ENCODE measurements at regions not wholly inside any gene's neighbourhood (a gene's known extent, or its start where the extent isn't known, plus 50 kb on each side); places are given as distances from the start of the nearest gene placed in this dataset.

DNA sequence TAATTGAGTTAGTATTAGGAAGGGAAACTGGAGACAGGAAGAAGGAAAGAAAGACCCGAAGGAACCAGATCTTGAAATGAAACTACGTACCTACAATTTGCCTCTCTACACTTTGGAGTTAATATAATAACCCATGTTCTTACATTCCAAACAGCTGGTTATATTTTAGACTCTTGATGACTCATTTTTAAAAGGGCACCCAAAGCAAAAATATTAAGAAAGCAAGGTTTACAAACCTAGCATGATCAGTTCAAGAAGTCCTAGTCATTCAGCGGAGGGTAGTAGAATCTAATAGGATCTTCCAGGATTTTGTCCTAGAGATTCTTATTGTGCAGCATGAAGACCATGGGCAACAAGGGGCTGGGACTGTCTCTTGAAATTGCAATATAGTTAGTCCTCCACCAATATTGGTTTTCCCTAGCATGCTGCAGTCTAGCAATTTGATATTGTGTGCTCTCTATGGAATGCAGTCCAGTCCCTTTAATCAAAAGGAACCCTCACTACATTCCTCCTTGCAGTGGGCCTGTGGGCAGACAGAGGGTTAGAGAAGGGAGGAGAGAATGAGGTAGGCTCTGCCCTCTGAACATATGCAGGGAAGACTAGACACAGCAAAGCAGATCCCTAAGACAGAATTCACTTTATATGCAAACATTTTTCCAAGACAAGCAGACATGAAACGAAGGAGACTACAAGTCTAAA lies 230.3 kb downstream of the INHBA start:
- no peak for DNase-seq

- no peak for DNase-seq
Measured at GRCh38 chr7:41470081-41470480, 232.8 kb downstream of the INHBA start.

DNA sequence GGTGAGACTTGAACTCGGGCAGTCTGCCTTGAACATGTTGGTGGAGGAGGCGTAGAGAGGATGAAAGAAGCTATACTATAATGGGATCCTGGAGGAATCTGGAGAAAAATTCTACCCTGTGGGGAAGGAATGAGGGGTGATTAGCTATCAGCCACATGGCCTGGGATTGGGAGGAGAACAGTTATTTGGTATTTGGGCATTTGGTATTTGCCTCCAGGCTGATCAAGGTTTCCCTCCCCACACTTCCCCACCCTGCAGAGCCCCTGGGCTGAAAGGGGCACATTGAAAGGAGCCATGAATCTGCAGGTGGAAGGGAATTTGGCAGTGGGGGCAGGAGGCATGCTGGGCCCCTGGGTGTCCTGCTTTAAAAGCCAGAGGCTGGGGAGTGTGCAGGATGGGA lies 235.3 kb downstream of the INHBA start:
- no peak for DNase-seq

DNA sequence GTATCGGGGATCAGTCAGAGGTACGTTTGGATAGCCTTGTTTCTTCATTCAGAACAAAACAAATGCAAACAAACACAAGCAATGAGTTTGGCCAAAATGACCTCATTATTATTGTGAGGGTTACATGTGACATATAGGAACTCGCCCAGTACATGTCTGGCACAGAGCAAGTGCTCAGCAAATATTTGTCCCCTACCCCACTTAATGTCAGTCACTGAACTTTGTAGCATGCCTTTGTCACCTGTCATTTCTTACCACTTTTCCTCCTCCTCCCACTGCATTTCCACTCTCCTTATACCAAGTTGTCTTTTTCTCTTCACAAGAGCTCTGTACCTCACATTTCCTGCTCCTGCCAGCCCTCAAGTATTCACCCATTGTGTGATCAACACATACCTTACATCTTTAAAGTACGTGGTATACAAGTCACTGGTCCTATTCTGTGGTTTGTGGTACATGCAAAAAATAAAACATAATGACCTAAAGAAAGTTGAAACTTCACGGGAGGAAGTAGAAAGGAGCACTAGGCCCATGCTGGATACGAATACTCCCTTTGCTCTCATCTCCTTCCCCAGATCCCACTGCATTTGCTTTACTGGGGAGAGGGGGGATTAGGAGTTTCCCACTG lies 236.0 kb downstream of the INHBA start:
- DNase-seq: no peak

DNA sequence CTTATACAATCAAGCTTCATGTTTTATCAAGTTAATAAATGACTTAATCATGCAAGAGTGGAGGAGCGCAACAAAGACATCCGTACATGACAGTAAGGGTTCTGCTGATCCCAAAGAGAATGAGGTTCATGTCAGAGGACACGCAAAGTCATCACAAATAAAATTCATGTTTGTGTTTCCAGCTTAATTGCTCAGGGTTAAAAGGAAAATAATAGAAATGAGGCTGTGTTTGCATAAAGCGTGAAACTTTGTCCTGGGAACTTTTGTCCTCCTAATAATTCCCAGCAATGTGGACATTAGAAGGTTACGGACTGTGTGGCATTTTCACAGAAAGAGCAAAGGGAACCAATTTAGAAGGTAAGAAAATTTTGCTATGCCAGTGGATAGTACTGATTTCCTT lies 237.3 kb downstream of the INHBA start:
- no peak for DNase-seq

GRCh38 chr7:41463770-41464470 lies 239.0 kb downstream of the INHBA start:
- DNase-seq: no peak

DNA sequence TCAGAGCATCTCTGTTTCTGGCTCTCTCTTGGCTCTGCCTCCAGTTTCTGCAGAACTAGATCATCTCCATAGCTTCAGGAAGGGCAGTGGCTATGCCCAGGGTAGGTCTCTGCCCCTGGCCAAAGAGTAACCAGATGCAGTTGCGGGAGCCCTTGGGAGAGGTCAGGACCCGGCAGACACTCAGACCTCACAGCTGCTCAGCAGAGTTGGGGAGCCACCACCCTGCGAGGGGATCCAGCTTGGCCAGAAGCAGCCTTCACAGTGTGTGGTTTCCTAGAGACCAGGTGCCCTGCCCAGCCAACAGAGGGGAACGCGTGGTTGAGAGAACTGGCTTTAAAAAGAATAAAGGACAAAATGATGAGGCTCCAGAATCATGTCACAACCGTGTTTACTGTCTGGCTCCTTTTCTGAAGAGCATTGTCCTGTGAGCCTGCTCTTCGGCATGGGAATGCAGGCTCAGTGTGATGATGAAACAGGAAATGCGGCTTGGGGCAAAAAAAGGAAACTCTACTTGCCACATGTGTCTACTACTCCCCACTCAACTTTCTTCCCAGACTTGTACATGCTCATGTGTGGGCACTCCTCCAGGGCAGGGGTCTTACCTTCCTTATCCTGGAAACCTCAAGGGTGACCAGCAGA lies 243.1 kb downstream of the INHBA start:
- DNase-seq: peak in 3 of 58 donors; percentile 1 to 15 (median 1)

DNA sequence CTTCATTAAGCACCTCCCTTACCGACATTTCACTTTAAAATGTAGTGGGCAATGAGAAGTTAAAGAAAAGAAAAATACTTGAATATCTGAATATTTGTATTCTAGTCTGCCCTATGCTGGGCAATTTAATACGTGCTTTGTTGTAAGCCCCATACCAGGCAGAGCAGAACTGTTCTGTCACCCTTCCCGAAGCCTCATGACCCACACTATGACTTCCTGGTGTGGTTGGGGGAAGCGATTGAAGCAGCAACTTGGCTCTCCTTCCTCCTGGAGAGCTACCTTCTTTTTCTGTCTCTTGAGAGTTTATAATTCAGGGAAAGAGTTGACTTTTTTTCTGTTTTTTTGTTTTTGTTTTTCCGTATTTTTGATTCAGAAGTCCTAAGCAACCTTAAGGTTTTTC lies 243.7 kb downstream of the INHBA start:
- DNase-seq: peak in 5 of 58 donors; percentile 3 to 22 (median 6)

- no peak for DNase-seq
Measured at GRCh38 chr7:41457832-41458437, 245.0 kb downstream of the INHBA start.

GRCh38 chr7:41451826-41452225 lies 251.1 kb downstream of the INHBA start:
- no peak for DNase-seq

DNA sequence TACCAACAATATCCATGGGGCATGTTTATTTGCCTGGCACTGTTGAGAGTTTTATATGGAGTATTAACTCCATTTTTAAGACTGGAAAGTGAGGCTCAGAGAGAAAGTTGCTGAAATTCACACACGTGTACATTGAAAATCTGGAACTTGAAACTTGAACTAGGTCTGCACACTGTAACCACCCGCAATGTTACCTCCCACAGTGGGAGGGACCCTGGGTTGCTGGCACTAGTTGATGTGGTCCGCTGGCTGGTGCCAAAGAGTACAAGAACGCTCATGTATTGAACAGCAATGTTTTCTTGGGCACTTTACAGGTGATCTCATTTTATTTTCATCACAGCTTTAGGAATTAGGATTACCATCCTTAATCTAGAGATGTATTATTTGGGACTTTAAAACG lies 253.2 kb downstream of the INHBA start:
- DNase-seq: no peak

GRCh38 chr7:41449286-41449685 lies 253.6 kb downstream of the INHBA start:
- DNase-seq: no peak

DNA sequence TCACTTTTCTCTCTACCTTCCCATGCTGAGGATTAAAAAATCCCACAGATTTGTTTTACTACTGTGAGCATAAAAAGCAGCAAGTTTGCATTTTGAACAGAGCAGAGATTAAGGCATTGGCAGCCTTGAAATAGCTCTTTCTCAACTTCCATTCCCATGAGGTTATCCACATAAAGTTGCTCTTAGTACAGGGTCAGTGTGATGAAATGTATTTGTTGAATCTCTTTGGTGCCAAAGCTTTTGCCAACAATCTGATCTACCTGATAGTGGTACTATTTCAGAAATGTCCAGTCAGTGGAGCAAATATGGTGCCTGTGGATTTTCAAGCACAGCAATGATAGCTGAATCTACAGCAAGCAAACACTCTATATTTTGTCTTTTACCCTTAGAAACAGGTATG lies 254.8 kb downstream of the INHBA start:
- DNase-seq: no peak

DNA sequence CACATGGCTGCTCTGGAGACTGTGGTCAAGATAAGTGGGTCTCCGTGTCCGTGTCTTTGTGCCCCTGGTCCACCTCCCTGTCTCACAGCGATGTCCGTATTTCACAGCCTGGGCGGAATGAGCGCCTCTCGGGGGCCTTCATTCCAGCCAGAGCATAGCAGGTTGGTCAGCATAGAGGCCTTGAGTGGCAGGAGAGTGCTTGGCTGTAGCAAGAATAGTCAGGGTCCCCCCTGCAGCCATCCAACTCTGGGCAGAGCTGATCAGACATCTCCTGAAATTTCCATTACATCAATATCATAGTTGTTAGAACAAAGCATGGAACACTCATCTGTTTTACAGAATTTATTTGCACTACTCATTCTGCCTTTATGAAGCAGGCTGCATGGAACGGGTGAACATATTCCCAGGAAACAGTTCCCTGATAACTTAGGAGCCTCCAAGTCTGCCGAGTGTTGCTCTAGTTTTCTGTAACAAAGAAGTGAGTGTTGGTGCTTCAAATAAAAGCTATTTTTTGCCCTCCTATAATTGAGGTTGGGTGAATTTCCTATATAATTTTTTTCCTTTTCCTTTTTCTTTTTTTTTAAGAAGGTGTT lies 255.3 kb downstream of the INHBA start:
- DNase-seq: no peak

DNA sequence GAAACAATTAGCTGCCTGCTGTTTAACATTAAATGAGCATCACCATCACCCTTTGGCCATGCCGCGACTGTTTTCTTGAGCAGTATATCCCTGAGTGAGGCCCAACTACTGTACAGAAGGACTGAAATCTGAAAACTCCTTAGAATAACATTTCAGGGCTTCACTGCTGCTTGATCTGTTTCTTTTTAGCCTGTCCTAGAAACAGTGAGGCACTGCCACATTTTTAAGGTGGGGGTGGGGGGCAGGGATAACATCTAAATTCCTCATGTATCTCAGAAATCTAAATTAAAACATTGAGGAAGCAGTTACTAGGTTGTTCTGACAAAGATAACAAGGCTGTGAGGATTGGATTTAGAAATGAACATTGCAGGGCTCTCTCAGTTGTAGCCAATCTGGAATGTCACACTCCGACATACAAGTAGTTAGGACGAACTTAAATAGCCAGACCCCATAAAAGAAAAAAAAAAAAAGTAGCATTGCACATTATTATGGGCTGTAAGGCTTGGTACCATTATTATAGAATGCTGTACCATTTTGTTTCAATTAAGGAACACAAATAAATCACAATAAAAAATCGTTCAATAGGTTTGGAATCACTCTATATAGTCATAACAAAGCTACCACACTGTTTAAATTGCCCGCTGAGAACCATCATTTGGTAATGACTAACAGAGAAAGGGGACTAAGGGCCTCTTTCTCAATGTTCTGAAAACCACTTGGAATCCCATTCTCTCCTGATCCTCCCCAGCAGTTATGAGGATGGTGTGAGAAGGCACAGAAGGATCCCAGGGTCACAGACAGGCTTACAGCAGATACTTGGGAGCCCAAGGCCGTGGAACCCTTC lies 256.1 kb downstream of the INHBA start:
- no peak for DNase-seq

DNA sequence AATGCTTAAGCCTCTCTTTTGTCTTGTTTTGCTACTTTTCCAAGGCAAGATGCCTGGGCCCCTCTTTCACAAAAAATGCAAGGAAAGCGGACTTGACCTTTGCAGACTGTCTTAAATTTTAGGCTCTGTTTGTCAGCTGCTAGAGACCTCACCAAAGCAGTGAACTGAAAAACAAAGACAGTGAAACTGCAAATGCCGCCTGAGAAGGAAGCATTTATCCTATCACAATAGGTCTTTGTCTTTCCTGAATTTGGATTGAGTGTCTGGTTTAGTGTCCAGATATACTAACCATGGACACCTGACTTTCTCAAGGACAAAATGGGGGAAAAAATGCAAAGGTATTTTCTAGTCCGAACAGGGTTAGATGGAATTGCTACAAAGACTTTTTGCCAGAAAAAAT lies 256.9 kb downstream of the INHBA start:
- DNase-seq: peak in 1 of 58 donors; percentile 49

GRCh38 chr7:41445432-41445831 lies 257.5 kb downstream of the INHBA start:
- DNase-seq: no peak

DNA sequence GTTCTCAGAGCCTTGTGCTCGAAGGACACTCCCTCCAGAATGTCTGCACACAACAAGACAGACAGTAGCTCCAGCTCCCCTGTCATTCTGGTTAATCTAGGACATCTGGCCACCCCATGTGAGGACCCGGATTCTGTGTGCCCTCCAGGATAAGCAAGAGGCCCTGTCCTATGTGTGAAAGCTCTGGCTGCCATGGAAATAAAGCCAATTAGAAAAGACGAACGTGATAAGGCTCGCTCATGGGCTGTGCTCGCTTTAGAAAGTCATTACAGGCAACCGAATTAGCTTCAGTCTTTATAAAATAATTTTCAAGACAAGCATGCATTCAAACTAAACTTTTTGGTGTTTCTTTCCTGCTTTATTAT lies 263.4 kb downstream of the INHBA start:
- no peak for DNase-seq

DNA sequence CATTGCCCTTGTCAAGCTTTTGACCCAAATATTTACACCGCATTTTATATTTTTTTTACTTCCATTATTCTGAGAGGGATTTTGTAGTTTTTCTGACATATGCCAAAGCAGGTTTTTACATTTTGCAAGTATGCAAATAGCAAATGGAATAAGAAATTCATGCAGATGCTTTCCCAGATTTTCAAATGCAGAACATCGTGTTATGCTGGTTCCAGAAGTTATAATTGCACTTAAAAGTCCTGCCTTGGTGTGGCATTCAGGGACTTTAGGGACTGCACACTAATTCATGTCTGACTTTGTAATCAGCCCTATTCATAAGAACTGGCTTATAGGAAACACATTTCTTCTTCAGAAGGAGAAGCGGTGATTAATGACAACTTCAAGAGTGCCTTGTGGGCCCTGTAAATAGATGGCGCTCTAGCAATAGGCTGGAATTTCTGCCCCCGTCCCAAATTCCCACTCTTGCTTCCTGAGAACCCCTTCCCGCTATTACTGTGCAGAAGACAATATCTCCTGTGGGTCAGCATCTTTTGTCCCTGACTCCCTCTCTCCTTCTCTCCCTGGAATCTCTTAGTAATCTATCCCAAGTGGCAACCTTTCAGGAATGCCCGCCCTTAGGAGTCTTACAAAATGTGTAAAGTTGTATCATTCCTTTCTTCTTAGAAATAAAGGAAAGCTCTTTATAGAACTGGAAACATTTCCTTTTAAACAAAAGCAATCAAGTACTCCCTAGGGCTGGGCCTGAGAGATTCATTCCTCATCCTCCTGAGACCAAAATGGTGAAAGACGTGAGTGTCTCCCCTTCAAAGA lies 264.0 kb downstream of the INHBA start:
- no peak for DNase-seq
